NCI-H526 (cell line): ENCODE measurements at regions not wholly inside any gene's neighbourhood (a gene's known extent, or its start where the extent isn't known, plus 50 kb on each side); places are given as distances from the start of the nearest gene placed in this dataset.
"Not testable (repeated sequence)": the region's sequence is repeated elsewhere in the genome, so short reads cannot be mapped to it uniquely, and the experiment has no call there.

Experiments
- DNase-seq, 2 experiments: peaks; one replicate each; lab custom pipeline; 2025; lab: John Stamatoyannopoulos, UW

DNA sequence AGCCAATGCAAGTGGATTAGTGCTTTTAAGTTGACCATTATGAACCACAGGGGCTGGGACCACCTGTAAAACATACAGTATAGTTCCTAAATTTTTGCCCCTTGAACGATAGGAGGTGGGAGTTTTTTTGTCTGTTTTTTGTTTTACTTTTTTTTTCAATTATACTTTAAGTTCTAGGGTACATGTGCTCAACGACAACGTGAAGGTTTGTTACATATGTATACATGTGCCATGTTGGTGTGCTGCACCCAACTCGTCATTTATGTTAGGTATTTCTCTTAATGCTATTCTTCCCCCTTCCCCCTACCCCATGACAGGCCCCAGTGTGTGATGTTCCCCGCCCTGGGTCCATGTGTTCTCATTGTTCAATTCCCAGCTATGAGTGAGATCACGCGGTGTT, 1797.9 kb upstream of the PIK3C3 start:
- DNase-seq, result no peak

DNA sequence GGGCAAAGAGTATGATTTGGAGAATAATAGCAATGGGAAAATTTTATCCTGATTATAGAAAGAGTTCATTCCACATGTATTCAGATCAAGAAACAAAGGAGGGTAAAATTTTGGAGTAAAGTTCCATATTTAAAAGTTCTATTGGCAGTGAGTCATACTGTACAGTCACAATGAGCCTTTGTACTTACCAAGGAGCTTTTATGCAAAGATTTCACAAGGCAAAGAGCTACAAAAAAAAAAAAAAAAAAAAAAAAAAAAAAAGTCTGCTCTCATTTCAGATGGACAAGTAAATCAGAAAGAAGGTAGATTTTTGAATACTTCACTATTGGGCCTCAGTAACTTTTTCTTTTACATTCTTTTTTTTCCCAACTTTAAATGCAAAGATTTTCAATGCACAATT, 1802.2 kb upstream of the PIK3C3 start:
- no peak for DNase-seq

DNA sequence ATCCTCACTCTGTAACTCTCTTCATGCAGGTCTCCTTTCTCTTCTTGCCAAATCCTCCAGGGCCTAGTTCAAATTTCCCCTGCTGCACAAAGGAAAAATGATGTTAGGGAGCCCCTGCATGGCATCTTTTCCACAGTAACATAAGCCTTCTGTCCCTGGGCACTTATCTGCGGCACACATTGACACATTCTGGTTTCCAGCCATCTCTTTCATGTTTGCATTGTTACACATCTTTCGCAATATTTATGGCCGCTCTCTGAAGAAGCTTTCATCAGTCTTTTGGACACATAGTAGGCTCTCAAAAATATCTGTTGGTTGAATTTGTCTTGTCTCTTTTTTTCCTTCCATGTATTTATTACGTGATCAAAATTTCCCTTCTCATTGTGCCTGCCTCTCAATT, 1806.1 kb upstream of the PIK3C3 start:
- no peak for DNase-seq

DNA sequence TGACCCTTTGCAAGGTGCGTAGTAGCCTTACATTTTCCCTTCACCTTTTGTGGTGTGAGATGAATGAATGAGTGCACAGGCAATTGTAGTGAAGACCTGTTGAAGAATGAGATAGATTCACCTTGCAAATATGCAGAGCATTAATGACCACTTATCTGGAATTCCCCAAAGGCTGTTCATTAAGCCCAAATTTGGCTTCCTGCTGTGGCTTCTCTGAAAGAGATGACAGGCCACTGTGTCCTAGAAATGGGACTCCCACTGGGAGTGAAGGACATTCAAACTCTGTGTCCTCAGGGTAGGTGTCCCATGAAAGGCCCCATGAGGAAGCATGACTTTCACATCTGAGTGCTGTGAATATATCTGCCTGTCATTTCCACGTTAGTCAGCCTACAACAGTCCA, 1821.8 kb upstream of the PIK3C3 start:
- DNase-seq, result no peak

DNA sequence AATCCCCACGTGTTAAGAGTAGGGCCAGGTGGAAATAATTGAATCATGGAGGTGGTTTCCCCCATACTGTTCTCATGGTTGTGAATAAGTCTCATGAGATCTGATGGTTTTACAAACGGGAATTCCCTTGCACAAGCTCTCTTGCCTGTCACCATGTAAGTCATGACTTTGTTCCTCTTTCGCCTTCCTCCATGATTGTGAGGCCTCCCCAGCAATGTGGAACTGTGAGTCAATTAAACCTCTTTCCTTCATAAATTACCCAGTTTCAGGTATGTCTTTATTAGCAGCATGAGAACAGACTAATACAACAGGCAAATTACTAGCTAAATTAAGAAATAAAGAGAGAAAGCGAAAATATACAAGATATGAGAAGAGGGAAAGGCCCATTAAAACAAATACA, 1822.6 kb upstream of the PIK3C3 start:
- not testable (repeated sequence) for DNase-seq

DNA sequence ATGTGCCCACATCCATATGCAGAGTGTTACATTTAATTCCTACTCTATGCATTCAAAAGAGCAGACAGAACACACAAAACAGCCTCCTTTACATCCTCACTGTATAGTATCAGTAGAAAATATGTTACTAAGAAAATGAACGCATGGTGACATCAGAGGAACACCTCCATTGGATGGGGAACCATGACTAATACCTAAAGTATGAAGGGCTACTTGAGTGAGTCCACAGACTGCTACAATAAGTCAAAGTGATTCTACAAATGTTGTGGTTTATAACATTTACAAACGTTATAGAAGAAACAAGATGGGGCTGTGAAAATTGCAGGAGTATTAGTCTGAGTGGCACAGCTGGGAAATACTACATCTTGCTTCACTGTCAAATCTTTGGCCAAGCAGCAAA, 1830.9 kb upstream of the PIK3C3 start:
- DNase-seq, result no peak

DNA sequence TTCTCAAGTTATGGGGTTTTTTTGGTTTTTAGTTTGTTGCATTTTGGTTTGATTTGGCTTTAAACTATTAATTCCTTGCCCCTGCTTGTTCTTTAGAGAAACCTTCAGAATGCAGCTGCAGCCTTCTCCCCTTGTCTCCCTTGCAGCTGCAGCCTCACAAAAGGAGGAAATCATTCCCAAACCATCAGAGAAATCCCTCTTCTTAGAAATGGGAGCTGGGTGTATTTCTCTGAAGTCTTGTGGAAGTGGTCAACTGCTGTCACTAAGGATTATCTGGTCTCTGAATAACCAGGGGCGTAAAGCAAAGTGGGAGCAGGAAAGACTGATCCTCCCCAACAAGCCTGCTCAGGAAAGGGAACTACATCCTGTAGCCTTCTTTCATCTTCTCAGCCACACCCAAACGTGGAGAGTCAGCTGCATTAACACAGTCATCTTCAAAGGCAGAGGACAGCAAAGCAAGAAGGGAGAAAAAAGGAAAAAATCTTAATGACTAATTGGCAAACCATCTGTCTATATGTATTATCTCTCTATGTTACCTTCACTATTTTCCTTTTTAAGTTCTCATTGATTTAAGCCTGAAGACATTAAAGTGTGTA, 1834.1 kb upstream of the PIK3C3 start:
- no peak for DNase-seq

DNA sequence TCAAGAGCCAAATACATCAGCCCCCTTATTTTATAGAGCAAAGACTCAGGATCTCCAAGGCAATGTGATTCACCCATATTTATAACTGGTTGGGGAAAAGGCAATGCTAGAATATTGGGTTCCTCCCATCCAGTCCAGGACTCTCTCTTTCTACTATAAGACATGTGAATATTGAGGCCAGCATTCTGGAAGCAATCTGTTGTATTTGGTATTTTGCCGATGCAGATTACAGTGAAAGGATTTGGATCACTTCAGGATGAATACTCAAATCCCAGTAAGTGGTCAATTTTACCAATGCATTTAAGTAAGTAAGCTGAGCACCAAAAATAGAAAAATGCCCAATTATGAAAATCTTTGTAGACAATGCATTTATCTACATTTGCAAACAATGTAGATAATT, 1834.7 kb upstream of the PIK3C3 start:
- DNase-seq, result no peak

DNA sequence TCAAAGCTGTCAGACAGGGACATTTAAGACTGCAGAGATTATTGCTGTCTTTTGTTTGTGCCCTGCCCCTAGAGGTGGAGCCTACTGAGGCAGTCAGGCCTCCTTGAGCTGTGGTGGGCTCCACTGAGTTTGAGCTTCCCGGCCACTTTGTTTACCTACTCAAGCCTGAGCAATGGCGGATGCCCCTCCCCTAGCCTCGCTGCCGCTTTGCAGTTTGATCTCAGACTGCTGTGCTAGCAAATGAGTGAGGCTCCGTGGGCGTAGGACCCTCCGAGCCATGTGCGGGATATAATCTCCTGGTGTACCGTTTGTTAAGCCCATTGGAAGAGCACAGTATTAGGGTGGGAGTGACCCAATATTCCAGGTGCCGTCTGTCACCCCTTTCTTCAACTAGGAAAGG, 1835.5 kb upstream of the PIK3C3 start:
- DNase-seq, result not testable (repeated sequence)

DNA sequence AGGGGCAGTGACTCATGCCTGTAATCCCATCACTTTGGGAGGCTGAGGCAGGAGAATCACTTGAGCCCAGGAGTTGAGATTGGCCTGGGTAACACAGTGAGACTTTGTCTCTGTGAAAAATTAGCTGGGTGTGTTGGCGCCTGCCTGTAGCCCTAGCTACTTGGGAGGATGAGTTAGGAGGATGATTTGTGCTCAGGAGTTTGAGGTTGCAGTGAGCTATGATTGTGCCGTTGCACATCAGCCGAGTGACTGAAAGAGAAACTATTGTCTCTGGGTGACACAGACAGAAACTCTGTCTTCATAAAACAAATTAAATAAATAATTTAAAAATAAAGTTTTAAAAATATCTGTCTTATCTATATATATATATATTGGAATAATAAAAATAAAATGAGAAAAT, 1844.6 kb upstream of the PIK3C3 start:
- DNase-seq, result no peak

DNA sequence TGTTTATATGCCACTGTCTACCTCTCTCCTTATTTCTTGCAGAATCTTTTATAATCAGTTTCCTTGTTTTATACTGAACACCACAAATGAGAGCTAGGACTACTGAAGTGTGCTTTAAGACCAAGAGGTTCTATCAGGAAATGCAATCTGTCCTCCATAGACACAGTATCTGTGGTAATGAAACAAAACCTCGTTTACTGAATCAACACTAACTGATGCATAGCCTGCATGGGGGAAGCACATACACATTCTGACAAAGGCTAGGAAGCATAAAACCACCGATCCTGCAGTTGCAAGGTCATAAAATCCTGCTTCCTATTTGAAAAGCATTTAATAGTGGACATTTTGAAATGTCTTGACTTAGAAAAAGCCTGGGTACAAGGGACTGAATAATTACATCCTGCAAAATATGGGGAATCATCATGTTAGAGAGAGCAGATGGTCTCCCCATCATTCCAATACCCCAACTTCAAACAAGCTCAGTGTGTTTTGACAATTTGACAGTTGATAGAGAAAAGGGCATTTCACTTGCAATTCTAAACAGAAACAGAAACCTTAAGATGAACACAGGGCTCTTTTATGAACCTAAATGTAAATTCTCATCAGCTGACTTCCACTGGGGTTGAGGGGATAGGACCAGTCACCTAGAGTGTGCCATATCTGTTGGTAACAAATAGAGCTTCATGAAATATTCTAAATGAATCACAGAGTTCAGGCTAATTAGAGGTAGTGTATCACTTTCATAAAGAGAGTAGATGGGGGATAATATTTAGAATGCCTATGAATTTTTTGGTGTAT, 1845.6 kb upstream of the PIK3C3 start:
- no peak for DNase-seq

DNA sequence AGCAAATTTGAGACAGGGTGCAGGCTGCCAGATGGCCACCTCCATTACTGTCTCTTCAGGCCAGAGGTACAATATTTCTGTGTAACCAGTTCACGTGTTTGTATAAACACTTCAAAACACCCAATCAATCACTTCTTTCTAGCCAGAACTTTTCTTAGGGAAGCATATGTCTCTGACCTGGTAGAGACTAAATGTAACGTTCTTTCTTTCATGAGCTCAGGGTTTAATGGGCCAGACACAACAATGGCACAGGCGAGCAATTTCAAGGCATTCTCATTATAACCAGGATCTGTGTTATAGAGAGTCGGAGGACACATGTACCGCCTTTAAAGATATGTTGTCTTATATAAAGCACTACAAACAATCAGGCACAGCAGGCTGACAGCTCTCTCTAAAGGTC, 1846.4 kb upstream of the PIK3C3 start:
- DNase-seq, result no peak

DNA sequence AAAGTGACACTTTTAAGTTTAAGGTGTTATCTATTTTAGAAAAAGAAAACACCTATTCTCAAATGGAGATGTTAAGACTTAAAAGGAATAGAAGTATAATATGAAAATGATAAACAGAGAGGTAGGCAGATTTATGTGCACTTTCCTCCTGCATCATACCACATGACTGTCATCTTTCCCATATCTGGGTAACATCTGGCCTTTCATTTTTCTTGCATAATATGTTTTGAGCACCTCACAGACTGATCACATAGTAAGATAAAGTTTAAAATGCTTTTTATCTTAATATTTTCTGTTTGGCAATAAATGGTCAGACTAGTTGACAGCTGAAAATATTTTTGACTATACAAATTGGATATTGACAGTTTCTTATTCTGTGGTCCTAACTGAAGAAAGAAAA, 1852.1 kb upstream of the PIK3C3 start:
- DNase-seq, result no peak

DNA sequence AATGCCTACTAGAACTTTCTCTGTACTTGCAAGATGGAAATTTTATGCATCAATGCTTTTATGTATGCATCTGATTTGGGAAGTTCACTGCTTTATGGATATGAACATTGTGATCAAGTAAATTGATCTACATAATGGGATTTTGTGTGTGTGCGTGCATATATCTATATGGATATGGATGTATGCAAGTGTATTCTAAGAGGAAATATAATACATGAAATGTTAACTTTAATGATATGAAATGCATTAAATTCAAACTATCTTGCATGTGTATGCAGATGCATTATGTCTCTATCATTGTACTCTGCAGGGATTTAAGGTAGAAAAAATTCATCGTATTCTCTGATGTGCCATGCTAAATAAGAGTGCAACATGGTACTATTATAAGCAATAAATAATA, 1855.4 kb upstream of the PIK3C3 start:
- no peak for DNase-seq

DNA sequence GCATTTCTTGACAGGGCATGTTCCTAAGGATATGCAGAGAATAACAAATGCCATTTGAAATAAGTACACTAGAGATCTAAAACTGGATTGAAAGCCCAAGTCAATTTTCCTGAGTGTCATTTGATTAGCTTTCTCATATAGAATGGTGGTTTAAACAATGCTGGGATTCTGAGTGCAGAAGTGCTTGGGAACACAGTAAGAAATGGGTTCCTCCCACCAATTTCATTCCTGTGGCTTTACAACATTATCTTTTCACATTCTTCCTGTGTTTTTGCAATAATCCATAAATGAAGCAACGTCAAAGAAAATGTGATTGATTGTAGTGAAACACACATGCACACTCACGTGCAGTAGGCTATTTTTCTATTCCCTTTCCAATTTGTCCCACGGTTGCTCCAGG, 1858.4 kb upstream of the PIK3C3 start:
- no peak for DNase-seq

DNA sequence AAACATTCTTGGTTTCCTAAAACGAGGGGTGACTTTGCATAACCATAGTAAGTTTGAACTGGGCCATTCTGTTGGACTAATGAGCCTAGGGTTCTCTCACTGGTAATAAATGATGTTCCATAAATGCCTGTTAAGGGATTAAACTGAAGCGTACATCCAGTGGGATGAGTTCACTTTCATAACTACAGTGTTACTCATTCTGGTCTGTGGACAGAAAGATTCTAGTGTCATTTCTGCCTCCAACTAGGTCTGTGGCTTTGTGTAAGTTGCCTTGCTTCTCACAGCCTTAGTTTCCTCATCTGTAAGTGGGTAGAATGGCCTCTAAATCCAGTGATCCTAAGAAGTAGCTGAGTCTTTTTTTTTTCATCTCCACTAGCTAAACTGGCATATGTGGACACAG, 1860.6 kb upstream of the PIK3C3 start:
- DNase-seq, result no peak

DNA sequence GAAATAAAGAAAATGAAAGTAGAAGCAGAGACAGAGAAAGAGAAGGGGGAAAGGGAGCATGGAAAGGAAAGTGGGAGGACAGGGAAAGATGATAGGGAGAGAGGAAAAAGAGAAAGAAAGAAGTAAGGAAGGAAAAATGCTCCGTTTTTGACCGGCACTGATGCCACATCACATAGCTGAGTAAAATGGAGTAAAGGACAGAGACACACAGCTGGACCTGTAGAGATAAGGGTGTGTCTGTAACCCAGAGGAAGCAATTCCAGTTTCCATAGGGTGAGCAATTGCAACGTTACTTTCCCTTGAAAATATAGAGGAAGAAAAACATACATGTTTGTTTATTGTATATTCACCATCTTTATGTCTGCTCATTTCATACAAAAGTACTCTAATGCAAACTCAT, 1866.9 kb upstream of the PIK3C3 start:
- DNase-seq, result no peak

DNA sequence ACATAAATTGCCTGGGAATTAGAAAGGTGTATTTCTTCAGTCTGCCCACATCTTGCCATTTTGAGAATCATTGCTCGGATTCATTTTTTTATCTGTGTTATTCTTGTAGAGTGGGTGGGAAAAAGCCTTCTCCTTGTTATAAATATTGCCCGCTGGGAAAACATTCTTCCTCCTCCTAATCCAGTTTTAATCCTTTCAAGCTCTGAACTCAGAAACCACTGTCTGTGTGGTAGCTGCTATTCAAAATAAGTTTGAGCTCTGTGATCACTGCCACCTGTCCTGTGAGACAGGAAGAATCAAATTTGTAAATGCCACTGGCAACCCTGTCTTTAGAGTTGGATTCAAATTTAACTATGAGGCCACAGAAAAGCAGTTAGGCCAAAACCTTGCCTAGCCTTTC, 1875.2 kb upstream of the PIK3C3 start:
- no peak for DNase-seq

DNA sequence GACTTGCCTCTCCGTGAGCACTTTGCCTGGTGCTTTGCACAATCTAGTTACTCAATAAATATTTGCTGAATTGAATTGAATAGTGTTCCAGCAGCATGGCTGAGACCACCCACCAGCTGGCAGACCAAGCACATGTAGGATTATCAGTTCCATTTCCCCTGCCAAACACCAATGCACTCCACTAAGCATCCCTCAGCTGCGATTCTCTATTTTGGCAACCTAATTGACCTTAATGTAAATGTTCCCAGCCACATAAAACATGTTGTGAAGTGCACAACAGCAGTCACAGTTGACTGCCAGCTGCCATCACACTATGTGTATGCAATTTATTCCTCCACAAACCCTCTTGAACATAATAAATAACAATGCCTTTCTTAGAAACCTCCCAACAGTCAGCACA, 1879.4 kb upstream of the PIK3C3 start:
- no peak for DNase-seq

DNA sequence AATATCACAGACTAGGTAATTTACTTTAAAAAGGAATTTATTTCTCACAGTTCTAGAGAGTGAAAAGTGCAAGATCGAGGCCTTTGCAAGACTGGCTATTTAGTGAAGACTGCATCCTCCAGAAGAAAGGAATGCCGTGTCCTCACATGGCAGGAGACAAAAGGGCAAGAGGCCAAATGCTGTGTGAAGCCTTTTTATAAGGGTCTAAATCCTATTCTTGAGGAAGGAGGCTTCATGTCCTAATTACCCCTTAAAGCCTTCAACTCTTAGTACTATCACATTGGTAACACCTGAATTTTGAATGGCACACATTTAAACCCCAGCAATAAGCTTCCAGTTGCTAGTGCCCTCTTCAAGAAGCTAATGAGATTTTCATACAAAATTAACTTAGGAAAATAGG, 1882.3 kb upstream of the PIK3C3 start:
- no peak for DNase-seq

DNA sequence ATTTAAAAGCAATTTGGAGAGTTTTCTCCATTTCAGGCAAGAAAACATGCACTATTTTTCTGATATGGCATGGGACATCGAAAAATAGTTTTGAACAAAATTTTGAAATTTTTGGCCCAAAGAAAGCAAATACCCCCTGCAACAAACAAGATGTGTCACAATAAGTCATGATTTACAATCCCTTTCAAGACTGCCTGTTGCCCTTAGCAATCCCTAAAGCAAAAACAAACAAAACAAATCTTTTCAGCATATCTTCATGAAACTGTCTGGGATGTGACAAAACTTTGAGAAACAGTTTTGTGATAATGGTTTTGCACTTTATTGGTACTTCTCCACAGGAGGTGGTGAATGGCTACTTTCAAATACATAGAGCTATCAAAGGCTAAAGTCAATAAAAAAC, 1888.7 kb upstream of the PIK3C3 start:
- DNase-seq, result no peak

DNA sequence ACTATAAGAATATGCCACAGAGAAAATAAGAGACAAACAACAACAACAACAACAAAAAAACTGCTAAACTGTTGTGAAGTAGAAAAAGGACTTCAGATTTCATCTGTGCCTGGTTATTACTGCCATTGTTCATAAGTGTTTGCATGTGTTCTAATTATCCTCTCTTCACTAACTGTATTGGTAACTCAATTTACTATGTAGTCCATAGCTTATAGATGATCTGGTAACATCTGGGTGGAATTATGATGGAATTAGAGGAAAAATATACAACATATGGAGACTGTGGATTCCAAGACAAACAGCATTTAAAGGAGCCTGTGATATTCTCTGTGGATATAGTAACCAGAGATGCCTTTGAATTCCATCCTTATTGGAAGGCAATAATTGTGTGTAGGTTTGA, 1891.5 kb upstream of the PIK3C3 start:
- DNase-seq, result no peak

DNA sequence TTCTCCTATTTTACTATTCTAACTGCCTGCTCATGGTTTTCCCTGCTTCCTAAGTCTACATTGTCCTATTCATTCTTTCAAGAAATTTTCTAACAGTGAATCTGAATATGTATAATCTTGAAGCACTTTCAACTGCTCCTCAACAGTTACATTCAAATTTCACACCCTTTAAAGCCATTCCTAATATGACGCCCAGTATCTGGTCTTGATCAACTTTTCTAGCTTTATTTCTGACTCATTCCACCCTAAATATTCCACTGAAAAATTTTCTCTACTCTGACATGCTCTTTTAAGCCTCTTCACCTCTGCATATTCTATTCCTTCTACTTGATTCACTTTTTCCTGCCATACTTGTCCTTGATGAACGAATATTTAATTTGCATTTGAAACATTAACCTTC, 1893.9 kb upstream of the PIK3C3 start:
- no peak for DNase-seq

DNA sequence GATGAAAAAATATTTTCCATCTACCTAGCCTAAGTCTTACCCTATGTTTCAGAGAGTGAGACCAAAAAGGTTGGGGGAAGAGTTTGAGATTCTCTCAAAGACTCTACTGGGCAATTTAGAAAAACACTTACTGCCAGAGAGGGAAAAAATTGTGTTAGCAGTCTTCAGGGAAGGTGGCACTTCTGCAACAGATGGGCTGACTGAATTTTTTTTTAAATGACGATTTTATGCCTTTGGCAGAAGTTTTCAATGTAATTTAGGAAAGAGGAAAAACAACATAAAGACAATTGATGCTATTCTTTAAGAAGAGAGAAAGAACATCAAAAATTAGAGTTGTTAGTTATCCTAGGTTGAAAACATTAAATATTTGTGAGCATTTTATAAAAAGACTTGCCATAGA, 1894.5 kb upstream of the PIK3C3 start:
- DNase-seq, result no peak
